Nephron progenitor cell (in vitro differentiated cells): ENCODE measurements at regions not wholly inside any gene's neighbourhood (a gene's known extent, or its start where the extent isn't known, plus 50 kb on each side); places are given as distances from the start of the nearest gene placed in this dataset.

Experiments used
- DNase-seq: peaks from one replicate; pipeline ENCODE4 v3.0.0; 2021
- H3K27ac Mint-ChIP-seq: 2 replicates; pipeline ENCODE4 v1.8.0; 2021; ENCODE audit warnings: mild to moderate bottlenecking, moderate library complexity, mixed read lengths
- H3K27me3 Mint-ChIP-seq: 2 replicates; pipeline ENCODE4 v1.8.0; 2021; ENCODE audit warnings: mild to moderate bottlenecking, low read depth, mixed read lengths; ENCODE audit not compliant: poor library complexity
- H3K36me3 Mint-ChIP-seq: 2 replicates; pipeline ENCODE4 v1.8.0; 2021; ENCODE audit warnings: low read depth, mixed read lengths
- H3K4me1 Mint-ChIP-seq: 2 replicates; pipeline ENCODE4 v1.8.0; 2021; ENCODE audit warnings: mixed read lengths
- H3K4me3 Mint-ChIP-seq: 2 replicates; pipeline ENCODE4 v1.8.0; 2021; ENCODE audit warnings: mild to moderate bottlenecking, moderate library complexity, mixed read lengths
- H3K9me3 Mint-ChIP-seq: 2 replicates; pipeline ENCODE4 v1.8.0; 2021; ENCODE audit warnings: mild to moderate bottlenecking, moderate library complexity, mixed read lengths
- CTCF ChIP-seq: fragments of 200-600 bp; sonication (generic); IDR thresholded peaks from 2 replicates; pipeline ENCODE4 v1.5.0; 2021; ENCODE audit warnings: antibody characterized with exemption

GRCh38 chr4:23135792-23136645 is 443.3 kb downstream of the GBA3 start:
- TF ChIP-seq CTCF: peak; percentile 92
- Mint-ChIP-seq H3K4me3 (no peak overlapping the region), H3K9me3 (no peaks in the 10 kb centered on the region), H3K27me3 (no peaks in the 10 kb centered on the region), H3K36me3 (no peaks in the 10 kb centered on the region), H3K27ac (no peak overlapping the region), H3K4me1 (no peaks in the 10 kb centered on the region)
- DNase-seq: peak; percentile 29

GRCh38 chr4:23134331-23134730 is 441.6 kb downstream of the GBA3 start:
- no peaks in the 10 kb centered on the region for H3K36me3 Mint-ChIP-seq
- no peak for TF ChIP-seq CTCF
- no peak for DNase-seq
- H3K4me1 Mint-ChIP-seq: no peaks in the 10 kb centered on the region
- H3K9me3 Mint-ChIP-seq: no peaks in the 10 kb centered on the region
- H3K27ac Mint-ChIP-seq: no peak overlapping the region
- no peak overlapping the region for H3K4me3 Mint-ChIP-seq
- H3K27me3 Mint-ChIP-seq: no peaks in the 10 kb centered on the region

GRCh38 chr4:23130845-23131244 is 438.1 kb downstream of the GBA3 start:
- no peaks in the 10 kb centered on the region for H3K36me3 Mint-ChIP-seq
- no peak overlapping the region for H3K27ac Mint-ChIP-seq
- no peaks in the 10 kb centered on the region for H3K9me3 Mint-ChIP-seq
- H3K4me3 Mint-ChIP-seq: no peak overlapping the region
- H3K27me3 Mint-ChIP-seq: no peaks in the 10 kb centered on the region
- DNase-seq: no peak
- no peak for TF ChIP-seq CTCF
- no peaks in the 10 kb centered on the region for H3K4me1 Mint-ChIP-seq

- H3K36me3 Mint-ChIP-seq: no peaks in the 10 kb centered on the region
Measured at GRCh38 chr4:23125118-23125517, 432.4 kb downstream of the GBA3 start.

GRCh38 chr4:23122666-23123400 is 430.1 kb downstream of the GBA3 start:
- Mint-ChIP-seq H3K27ac (no peak overlapping the region), H3K9me3 (no peaks in the 10 kb centered on the region), H3K4me1 (no peaks in the 10 kb centered on the region), H3K27me3 (no peaks in the 10 kb centered on the region), H3K36me3 (no peaks in the 10 kb centered on the region), H3K4me3 (no peak overlapping the region)
- no peak for TF ChIP-seq CTCF
- no peak for DNase-seq

More at GRCh38 chr4:23125118-23125517, 432.4 kb downstream of the GBA3 start:
- Mint-ChIP-seq H3K4me3 (no peak overlapping the region), H3K27ac (no peak overlapping the region), H3K4me1 (no peaks in the 10 kb centered on the region), H3K9me3 (no peaks in the 10 kb centered on the region), H3K27me3 (no peaks in the 10 kb centered on the region)
- no peak for TF ChIP-seq CTCF
- no peak for DNase-seq
